Stimulated activated CD4-positive, alpha-beta T cell treated with anti-CD3 and anti-CD28 coated beads, Interleukin-4, amount 100 ng/mL, for 24 hours (primary cell): ENCODE measurements at regions not wholly inside any gene's neighbourhood (a gene's known extent, or its start where the extent isn't known, plus 50 kb on each side); places are given as distances from the start of the nearest gene placed in this dataset.

Experiments
- DNase-seq: peaks from one replicate; pipeline ENCODE4 v3.0.0-alpha.2; 2020

DNA sequence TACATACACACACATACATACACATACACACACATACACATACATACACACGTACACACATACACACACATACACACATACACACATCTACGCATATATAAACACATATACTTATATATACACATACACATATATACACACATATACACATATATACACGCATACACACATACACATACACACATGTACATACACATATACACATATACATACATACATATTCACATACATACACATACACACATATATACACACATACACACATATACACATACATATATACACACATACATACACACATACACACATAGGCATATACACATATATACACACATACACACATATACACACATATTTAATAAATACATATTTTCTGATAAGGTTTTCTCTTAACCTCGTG, 324.0 kb downstream of the RPS6KC1 start:
- no peak for DNase-seq

DNA sequence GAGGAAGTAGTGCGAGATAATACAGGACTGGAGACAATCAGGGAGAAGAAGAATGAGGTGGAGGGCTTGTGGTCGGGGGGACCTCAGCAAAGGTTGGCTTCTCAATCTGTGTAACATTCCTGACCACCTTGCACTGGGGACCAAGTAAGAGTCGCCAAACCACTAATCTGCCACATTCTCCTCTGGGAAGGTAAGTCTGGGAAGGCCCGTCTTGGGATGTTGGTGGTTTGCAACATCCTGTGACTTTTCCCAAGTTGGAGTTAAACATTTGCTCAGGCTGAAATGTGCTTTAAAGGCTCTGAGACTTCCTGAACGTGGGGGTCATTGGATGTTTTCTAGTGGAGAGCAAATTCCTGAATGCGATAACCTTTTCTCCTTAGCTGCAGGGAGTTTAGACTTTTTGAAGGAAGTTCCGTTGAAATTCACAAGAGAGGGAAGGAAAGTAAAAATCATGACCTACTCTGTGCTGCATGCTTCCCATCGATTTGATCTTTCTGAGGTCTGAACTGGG, 325.9 kb downstream of the RPS6KC1 start:
- no peak for DNase-seq

DNA sequence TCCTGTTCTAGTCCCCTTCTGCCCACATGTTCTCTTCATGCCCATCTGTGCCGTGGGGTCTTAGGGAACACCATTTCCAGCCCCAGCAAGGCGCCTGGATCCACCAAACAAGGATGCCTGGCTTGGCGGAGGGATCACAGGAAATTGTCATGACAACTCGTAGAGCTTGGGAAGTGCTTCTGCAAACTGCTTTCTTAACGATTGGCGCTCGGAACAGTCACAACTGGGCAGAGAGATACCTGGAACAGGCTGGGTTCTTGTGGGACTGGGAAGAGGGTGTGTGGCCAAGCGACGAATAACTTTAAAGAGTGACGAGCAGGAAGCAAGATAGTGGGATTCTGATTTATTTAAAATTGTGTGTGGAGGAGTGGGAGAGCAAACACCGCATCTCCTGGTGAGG, 329.8 kb downstream of the RPS6KC1 start:
- no peak for DNase-seq

DNA sequence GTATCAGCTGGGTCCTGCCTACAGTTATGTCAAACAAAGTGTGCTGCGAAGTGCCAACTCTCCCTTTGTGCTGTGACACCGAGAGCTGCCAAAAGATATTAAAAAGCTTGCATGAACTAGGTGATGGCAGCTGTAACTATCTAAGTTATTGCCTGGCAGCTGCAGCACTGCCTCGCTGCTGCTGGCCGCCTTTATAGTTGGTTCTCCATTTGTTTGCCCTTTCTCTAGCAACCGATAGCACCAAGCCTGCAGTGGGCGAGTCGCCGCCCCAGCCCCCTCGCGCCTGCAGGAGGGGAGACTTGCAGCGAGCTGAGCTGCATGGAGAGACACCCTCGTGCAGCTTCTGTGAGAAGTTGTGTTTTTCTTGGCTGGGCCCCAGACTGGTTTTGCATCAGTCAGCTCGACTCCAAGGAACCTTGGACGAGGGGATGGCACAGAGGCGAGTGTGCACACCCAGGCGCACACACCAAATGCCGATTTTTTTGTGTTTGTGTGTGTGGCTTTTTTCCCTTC, 330.6 kb downstream of the RPS6KC1 start:
- no peak for DNase-seq

DNA sequence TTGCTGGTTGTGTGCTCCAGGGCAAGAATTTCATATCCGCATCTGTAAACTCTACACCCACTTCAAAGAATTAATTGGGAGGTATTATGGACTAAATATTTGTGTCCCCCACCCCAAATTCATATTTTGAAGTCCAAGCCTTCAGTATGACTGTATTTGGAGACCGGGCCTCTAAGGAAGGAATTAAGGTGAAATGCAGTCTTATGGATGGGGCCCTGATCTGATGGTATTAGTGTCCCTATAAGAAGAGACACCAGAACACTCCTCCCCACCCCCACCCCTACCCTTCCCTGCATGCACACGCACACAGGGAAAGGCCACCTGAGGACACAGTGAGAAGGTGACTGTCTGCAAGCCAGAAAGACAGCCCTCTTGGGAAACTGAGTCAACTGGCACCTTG, 332.4 kb downstream of the RPS6KC1 start:
- no peak for DNase-seq

DNA sequence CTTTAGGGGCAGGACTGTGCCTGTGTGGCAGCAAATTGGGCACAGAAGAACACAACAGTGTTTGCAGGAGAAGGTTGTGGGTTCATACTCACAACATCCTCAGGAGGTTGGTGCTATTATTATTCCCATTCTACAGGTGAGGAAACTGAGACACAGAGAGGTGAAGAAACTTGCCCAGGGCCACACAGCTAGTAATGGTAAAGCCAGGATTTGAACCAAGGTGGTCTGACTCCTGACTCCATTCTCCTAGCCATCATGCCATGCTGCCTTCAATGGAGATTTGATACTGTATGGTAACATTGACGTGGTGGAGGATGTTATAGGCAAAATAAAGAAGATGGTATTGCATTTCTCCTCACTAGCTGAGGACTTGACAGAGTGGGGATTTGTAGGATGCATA, 334.2 kb downstream of the RPS6KC1 start:
- DNase-seq: no peak

DNA sequence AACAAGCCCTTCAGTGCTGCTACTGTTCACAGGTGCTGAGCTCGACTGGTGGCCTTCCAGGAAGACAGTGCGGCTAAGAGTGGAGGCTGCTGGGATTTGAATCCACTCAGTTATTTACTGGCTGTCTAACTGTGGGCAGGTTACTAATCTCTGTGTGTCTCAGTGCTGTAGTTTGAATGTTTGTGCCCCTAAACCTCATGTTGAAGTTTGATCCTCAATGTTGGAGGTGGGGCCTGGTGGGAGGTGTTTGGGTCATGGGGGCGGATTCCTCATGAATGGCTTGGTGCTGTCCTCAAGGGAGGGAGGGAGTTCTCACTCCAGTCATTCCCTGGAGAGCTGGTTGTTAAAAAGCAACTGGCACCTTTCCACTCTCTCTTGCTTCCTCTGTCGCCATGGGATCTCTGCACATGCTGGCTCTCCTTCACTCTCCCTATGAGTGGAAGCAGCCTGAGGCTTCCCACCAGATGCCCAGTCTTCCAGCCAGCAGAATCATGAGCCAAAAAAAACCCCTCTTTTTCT, 334.8 kb downstream of the RPS6KC1 start:
- no peak for DNase-seq

DNA sequence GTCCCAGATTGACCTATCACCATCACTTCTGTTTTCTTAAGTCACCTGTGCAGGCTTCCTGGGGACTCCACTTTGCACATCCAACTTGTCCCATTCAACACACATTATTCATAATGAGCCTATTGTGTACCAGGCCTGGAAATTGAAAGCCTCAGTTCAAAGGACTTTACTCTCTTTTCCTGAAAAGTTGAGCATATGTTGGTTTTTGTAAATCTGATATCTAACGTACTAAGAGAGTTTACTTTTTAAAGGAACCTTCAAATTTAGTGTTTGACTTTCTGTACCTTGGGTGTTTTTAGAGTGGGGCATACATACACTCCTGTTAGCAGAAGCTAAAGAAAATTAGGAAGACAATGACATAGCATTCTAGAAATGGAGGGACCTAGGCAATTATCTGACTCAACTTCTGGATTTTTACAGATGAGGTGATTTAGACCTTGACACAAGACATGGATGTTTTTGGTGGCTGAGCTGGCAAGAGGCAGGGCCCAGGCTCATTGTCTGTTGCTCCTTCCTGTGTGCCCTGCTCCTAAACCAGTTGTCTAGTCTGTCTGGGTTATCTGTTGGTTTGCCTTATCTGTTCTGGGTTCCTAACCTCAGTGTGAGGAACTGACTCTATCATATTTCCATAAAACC, 336.5 kb downstream of the RPS6KC1 start:
- DNase-seq: no peak

DNA sequence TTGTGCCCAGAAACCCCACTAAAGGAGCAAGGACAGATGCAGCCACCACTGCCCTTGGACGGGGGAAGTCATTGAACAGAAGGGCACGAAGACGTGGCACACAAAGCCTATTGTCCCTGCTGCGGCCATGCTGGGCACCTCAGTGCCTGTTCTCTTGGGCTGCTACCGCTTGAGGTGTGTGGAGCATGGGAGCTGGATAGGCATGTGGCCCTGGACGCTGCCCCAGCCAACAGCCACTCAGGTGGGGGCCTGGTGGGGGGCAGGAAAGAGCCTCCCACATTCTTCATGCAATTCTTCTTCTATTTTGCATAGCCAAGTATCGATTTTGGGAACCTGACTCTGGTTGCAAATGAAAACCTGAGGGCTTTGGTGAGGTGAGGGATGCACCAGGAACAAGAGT, 337.2 kb downstream of the RPS6KC1 start:
- no peak for DNase-seq

DNA sequence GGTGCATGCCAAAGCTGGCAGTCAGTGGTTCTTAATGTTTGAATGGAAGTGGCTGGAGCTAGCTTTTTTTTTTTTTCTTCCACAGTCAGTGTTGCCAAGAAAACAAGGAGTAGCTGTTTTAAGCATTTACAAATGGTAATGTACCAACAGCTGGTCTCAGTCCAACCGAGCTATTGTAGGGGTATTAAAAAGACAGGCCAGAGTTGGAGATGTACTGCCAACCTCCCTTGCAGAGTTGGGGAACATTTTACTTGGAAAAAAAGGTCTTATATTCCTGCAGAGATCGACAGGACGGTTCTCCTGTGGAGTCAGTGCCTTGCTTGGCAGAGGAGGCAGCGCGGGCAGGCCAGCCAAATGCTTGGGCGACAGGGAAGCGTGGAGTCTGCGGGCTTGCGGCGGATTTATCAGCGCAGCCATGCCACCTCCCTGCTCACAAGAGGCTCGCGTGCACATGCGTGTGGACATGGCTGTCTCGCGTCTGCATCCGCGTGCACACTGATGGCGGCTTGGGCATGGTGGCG, 338.1 kb downstream of the RPS6KC1 start:
- no peak for DNase-seq

DNA sequence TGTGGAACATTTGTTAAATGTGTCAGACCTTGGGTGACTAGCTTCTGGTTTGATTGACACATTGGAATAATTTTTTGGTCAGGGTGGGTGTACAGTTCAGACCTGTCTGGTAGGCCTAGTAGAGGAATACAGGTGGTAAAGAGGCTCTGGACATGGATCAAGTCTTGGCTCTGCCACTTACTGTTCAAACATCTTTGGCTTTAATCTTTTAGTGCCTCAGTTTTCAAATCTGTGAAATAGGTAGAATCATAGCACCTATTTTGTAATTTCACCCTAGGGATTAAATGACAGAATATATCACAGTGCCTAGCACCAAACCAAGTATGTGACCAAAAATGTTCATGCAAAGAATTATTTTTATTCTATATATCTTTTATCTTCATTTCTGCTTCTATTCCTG, 340.4 kb downstream of the RPS6KC1 start:
- DNase-seq: no peak

DNA sequence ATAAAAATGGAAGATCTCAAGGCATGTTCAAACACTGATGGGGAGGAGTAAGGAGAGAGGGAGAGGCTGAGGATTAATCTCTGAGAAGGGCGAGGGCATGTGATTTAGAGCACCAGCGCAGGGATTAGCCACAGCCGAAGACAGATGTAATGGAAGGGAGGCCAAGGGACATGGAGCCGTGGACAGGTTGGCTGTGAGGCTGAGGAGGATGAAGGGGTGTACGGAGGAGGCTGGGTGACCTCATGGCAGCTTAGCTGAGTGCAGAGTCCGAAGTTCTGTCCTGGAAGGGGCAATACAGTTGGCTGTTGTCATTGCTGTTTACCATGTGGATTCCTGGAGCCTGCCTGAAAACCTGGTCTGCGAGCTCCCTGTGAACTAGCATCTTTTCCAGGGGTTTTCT, 342.8 kb downstream of the RPS6KC1 start:
- DNase-seq: no peak

DNA sequence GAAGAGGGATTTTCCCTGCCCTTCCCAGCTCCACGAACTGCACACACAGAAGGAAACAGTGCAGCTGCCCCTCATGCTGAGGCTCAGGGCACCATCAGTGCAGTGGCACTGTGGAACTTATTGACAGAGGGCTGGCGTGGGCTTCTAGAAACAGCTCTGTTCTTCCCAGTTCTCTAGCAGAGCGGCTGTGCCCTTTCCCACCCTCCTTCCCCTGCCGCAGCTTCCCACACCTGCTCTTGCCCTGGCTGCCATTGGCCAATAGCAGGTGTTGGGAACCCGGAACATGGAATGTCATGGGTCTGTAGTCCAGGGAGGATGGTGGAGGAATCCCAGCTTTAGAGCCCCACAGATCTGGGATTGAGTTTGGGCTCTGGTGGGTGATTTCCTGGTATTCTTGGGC, 343.8 kb downstream of the RPS6KC1 start:
- no peak for DNase-seq

DNA sequence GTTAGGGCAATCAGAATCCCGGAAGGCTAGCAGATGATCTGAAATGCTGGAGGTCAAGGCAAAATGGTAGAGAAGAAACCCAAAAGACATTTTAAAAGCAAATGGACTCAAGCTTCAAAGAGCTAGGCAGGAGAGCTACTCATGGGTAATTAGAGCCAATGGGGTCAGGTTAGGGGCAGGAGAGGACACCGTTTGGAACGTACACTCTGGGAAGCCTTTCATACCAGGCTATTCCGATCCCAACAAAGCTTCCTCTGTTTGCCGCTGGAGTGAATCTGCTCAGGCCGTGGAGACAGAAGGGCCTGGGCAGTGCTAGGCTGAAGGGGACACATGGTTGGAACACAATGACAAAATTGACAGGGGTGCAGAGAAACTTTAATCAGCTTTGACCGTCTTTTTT, 346.6 kb downstream of the RPS6KC1 start:
- no peak for DNase-seq

DNA sequence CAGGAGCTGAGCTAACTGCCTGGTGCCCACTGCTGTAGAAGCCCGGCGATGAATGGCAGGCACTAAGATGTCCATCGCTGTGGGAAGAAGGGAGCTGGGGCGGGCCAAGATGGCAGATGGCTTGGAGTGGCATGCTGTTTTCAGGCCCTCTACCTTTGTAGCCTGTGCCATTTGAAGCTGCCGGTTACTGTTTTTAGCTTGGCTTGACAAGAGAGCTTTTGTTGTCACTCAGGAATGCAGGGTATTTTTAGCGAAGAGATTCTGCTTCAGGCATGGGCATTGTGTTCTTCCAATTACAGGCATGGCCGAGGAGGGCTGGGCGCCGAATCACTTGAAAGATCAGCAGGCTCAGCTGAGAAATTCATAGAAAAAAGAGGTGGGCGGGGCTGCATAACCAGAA, 348.7 kb downstream of the RPS6KC1 start:
- no peak for DNase-seq

DNA sequence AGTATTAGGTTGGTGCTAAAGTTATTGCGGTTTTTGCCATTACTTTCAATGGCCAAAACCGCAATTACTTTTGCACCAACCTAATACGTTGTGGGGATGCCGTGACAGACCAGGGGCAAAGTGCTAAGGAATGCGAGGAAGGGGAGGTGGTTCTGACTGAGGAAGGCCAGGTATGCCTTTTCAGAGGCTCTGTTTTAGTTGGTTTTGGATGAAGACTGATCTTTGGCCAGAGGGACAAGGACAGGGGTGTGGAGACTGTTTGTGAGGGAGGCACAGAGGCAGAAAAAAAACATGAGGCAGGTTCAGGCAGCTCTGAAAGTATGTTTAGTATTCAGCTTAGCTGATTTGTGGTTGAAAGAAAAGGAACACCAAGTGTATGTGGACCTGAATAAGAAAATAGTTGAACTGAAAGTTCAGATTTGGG, 358.2 kb downstream of the RPS6KC1 start:
- DNase-seq: no peak

DNA sequence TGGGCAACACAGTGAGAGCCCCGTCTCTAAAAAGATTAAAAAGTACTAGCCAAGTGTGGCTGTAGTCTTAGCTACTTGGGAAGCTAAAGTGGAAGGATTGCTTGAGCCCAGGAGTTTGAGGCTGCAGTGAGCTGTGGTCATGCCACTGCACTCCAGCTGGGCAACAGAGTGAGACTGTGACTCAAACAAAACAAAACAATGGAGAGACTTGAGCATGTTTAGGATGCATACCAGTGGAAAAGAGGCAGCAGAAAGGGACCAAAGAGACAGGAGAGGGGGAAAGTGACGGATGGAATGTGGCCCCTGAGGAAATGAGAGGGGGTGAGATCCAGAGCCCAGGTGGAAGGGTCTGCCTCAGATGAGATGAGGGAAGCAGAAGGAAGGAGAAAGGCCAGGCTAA, 358.9 kb downstream of the RPS6KC1 start:
- no peak for DNase-seq

DNA sequence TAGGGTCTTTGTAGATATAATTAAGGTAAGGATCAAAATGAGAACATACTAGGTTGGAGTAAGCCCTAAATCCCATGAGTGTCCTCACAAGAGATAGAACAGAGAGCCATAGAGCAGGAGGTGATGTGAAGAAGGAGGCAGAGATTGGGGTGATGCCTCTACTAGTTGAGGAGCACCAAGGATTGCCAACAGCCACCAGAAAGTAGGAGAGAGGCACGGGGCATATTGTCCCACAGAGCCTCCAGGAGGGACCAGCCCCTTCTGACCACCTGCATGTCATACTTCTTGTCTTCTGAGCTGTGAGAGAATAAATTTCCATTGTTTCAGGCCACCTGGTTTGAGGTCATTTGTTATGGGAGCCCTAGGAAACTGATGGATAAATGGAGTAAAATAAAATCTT, 363.3 kb downstream of the RPS6KC1 start:
- no peak for DNase-seq

DNA sequence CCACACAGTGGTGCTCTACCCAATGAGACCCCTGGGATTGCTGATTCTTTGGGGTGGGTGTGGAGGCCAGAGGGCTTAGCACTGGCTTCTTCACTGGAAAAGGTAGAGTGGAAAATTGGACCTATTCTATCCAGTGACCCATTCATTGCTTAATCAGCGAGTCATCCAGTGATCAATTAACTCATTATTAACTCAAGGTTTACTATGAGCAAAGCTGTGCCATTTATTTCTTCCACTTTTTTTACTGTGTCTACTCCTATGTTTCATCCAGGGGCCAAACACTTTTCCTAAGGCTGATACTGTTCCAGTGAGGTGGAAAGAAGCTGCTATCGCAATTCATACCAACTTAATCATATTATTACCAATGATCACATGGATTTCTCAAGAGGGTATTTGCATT, 363.9 kb downstream of the RPS6KC1 start:
- no peak for DNase-seq

DNA sequence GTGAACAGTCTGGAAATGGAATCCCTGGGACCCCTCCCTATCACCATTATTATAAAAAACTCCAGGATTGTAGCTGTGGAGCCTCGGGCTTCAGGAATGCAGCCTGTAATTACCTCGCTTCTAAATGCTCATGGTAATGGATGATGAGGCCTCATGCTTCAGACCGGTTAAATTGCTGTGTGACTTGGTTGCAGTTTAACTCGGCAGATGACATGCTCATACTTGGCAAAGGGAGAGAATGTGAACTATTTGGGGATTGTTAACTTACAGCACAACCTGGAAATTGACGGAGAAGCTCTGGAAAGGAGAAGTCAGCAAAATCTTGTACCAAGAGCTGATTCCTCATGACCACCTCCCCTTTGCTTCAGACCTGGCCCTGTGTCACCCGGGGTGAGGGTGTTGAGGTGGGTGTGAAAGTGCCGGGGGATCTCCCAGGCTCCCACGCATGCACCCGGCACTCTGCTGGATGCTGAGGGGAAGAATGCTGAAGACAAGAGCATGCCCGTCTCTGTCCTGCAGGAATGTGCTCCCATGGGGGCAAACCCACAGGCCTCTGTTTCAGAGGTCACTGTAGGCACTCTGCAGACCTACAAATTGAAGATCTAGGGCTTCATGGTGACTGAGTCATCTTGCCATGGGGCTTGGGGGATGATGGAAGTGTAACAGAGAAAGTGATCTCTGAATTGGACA, 364.8 kb downstream of the RPS6KC1 start:
- DNase-seq: no peak

DNA sequence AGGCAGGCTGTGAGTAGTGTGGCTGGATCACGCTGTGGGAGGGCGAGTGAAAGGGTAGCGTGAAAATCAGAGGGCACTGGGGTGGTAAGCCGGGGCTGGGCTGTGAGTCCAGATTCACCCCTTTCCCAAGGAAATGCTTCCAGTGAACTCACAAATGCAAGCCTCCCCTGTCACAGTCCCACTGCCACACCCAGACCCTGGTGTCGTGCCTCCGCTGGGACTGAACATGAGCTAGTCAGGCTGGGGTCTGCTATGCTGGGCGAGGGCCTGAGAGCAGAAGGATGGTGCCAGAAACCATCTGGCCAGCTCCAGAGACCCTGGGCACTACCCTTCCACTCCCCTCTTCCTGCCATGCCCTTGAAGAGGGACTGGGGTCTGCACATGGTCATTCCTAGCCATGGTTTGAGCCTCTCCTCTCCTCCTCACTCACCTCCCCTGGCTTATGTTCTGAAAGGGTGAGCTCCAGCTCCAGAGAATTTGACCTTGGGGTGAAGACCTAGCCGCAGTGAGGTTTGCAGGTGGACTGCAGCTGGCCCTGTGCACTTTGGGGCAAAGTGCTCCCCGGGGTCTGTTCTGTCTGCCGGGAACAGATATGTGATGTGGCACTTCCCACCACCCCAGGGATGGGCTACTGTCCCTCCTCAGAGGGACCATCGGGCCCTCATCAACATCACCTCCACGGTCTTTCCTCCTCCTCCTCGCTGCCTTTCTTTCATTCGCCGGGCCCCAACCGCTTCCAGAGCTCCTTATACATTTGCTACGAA, 365.6 kb downstream of the RPS6KC1 start:
- no peak for DNase-seq

DNA sequence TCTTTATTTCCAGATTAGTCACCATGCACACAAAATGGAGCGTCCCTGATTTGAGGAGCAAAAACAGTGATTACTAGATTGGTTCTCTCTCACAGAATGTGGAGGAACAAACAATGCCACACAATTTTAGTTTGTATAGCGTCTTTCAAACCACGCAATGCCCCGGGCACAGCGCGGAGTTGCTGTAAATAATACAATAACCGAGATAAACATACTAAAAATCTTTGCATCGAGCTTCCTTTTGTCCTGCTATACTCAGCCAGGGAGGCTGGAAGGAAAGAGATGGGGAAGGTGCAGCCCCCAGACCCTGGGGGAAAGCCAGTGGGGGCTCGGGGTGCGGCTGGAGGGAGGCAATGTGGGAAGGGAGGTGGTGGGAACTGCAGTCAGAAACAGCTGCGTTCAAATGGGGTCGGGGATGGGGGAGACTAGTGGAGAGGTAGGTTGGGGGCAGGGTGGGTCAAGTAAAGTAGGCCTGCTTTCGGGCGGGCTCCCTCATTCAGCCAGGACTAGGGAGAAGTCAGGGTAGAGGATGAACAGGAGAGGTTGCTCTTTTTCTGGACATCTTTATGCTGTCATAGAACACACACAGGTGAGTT, 366.3 kb downstream of the RPS6KC1 start:
- no peak for DNase-seq

DNA sequence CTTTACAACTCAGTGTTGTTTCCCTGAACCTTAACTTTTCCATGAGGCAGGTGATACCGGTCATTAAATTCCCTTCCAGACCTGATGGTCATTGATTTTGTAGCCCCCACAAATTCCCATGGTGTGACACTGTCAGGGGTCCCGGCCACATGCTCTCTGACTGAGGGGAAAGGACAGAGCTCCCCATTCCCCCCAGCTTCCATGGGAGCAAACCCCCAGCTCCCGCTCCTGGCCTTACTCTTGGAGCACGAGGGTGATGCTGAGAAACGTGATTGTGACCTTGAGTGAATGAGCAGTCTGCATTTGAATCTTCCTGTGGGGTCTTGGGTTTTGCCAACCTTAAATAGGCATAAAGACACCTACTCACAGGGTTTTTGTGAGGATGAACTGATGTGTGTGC, 366.8 kb downstream of the RPS6KC1 start:
- no peak for DNase-seq
